Fibroblast of skin of right biceps (primary cell): ENCODE measurements at regions not wholly inside any gene's neighbourhood (a gene's known extent, or its start where the extent isn't known, plus 50 kb on each side); places are given as distances from the start of the nearest gene placed in this dataset.
A peak's percentile ranks its signal among the peaks of the same experiment; 100 is the strongest.
"Not testable (repeated sequence)": the region's sequence is repeated elsewhere in the genome, so short reads cannot be mapped to it uniquely, and the experiment has no call there.

Source experiments
- DNase-seq: peaks from one replicate; pipeline ENCODE4 v3.0.0-alpha.2; 2013

- DNase-seq = no peak
These were observed 159.6 kb upstream of the KLF6 start for GRCh38 chr10:3944591-3944990.

- no peak for DNase-seq
These were observed 158.8 kb upstream of the KLF6 start for GRCh38 chr10:3943695-3944257.

- no peak for DNase-seq
These were observed 158.0 kb upstream of the KLF6 start for GRCh38 chr10:3942937-3943489.

GRCh38 chr10:3941676-3942075 lies 156.7 kb upstream of the KLF6 start:
- DNase-seq = no peak

- no peak for DNase-seq
These were observed 151.5 kb upstream of the KLF6 start for GRCh38 chr10:3936422-3937040.

GRCh38 chr10:3935933-3936359 lies 150.9 kb upstream of the KLF6 start:
- no peak for DNase-seq

GRCh38 chr10:3935141-3935540 lies 150.1 kb upstream of the KLF6 start:
- peak; percentile 37 for DNase-seq

- DNase-seq = no peak
These were observed 148.7 kb upstream of the KLF6 start for GRCh38 chr10:3933733-3934132.

- DNase-seq = no peak
These were observed 147.8 kb upstream of the KLF6 start for GRCh38 chr10:3932597-3933375.

GRCh38 chr10:3931901-3932300 lies 146.9 kb upstream of the KLF6 start:
- DNase-seq = no peak

- DNase-seq = no peak
These were observed 146.2 kb upstream of the KLF6 start for GRCh38 chr10:3931224-3931623.

- DNase-seq = no peak
These were observed 143.6 kb upstream of the KLF6 start for GRCh38 chr10:3928569-3928968.

GRCh38 chr10:3928078-3928477 lies 143.1 kb upstream of the KLF6 start:
- DNase-seq = no peak

- peak; percentile 34 for DNase-seq
These were observed 141.9 kb upstream of the KLF6 start for GRCh38 chr10:3926675-3927525.

- DNase-seq = peak; percentile 74
These were observed 141.2 kb upstream of the KLF6 start for GRCh38 chr10:3926258-3926657.

- no peak for DNase-seq
These were observed 140.2 kb upstream of the KLF6 start for GRCh38 chr10:3925184-3925583.

GRCh38 chr10:3924344-3924743 lies 139.3 kb upstream of the KLF6 start:
- peak; percentile 97 for DNase-seq

GRCh38 chr10:3923033-3923432 lies 138.0 kb upstream of the KLF6 start:
- no peak for DNase-seq

GRCh38 chr10:3919709-3920308 lies 134.8 kb upstream of the KLF6 start:
- no peak for DNase-seq

- DNase-seq = not testable (repeated sequence)
These were observed 132.4 kb upstream of the KLF6 start for GRCh38 chr10:3917392-3917791.

- DNase-seq = no peak
These were observed 129.7 kb upstream of the KLF6 start for GRCh38 chr10:3914733-3915132.

- no peak for DNase-seq
These were observed 126.9 kb upstream of the KLF6 start for GRCh38 chr10:3911713-3912442.
